GM19468 (cell line): ENCODE measurements at regions not wholly inside any gene's neighbourhood (a gene's known extent, or its start where the extent isn't known, plus 50 kb on each side); places are given as distances from the start of the nearest gene placed in this dataset.

ENCODE experiments used
- ATAC-seq: cut with Tn5 transposase; IDR thresholded peaks from one replicate; pipeline ENCODE4 v1.9.1; 2021; ENCODE audit warnings: mild to moderate bottlenecking, moderate library complexity, moderate number of reproducible peaks; ENCODE audit not compliant: unreplicated experiment; ENCODE audit errors: extremely low read depth

DNA sequence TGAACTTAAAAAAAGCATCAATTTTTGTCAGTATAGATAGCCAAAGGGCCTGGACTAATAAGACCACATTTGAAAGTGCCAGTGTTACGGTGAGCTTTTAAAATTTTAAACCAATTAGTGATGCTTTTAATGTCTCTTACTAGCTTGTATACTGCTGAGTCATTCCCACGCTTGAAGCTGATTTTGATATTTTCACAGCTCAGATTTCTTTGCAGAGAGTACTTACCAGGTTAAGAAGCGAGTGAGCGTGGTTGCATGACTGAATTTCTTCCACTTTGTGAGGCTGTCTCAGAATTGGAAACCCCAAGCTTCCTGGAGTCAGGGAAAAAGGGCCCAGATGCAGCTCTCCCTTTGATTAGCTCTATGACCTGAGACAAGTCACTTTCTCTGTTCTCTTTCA lies 74.5 kb upstream of the NBEA start:
- no peak for ATAC-seq

GRCh38 chr13:34868733-34869132 lies 73.3 kb upstream of the NBEA start:
- ATAC-seq, result no peak

GRCh38 chr13:34869696-34870095 lies 72.4 kb upstream of the NBEA start:
- ATAC-seq, result no peak

- ATAC-seq, result no peak
Observed at GRCh38 chr13:34878329-34878728, 63.7 kb upstream of the NBEA start.

GRCh38 chr13:34879851-34880250 lies 62.2 kb upstream of the NBEA start:
- ATAC-seq, result no peak

DNA sequence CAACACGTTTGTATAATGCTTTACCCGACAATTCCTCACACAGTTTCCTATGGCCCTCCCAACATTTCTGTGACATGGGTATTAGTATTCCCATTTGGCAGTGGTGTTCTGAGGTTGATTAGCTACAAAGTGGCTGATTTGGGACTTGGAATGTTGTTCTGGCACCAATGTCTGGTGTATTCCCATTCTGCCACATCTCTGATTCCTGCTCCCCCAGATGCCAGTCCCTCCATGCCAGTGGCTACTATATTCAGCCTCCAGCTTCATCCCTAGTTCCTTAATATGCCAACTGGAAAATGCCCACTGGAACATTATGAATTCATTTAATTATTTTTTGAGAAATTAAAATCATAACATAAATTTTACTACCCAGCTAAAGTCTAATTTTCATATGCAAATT lies 60.6 kb upstream of the NBEA start:
- no peak for ATAC-seq

- ATAC-seq, result no peak
Observed at GRCh38 chr13:34883396-34883795, 58.7 kb upstream of the NBEA start.

DNA sequence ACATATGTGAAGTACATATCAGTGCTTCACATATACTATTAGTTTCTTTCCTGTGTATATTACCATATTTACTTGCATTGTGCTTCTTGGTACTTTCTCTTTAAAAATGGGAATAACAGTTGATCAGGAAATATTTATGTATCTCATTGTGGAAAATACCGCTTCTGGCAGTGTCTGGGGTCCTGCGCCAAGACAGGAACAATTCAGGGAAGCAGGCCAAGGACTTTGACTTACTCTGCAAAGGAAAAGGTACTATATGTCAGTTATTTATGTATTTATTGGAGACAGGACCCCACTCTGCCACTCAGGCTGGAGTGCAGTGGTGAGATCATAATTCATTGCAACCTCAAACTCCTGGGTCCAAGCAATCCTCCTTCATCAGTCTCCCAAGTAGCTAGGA lies 57.7 kb upstream of the NBEA start:
- ATAC-seq, result no peak

- ATAC-seq, result no peak
Observed at GRCh38 chr13:34886121-34886875, 55.8 kb upstream of the NBEA start.

GRCh38 chr13:34886987-34887386 lies 55.1 kb upstream of the NBEA start:
- no peak for ATAC-seq
